HEK293 (cell line): ENCODE measurements at regions not wholly inside any gene's neighbourhood (a gene's known extent, or its start where the extent isn't known, plus 50 kb on each side); places are given as distances from the start of the nearest gene placed in this dataset.

ENCODE experiments used
- CTCF ChIA-PET: fragments of 350-600 bp; formaldehyde crosslinking; extraction: SDS; loops from one replicate; lab custom pipeline; 2021; ENCODE audit warnings: antibody characterized with exemption; lab: Yijun Ruan, JAX
- POLR2A ChIA-PET: fragments of 300-600 bp; formaldehyde crosslinking; extraction: SDS; loops from one replicate; lab custom pipeline; 2020; ENCODE audit warnings: antibody characterized with exemption, inconsistent platforms; lab: Yijun Ruan, JAX
- H3K27ac ChIP-seq: fragments of 200-500 bp; sonication (Bioruptor generic); 2 replicates; pipeline ENCODE4 v1.5.1; 2014; ENCODE audit warnings: low read depth, low read length, control low read depth, inconsistent platforms; ENCODE audit errors: extremely low read depth
- H3K36me3 ChIP-seq, 2 experiments: fragments of 200-500 bp in 1 of 2; sonication (Bioruptor generic) in 1 of 2; 1 replicate in 1 of 2; 2 replicates in 1 of 2; pipeline ENCODE4 v1.5.1; 2014 to 2017; ENCODE audit warnings: inconsistent platforms in 2 of 2, low read length in 2 of 2; ENCODE audit not compliant: control insufficient read depth in 2 of 2, insufficient read depth in 1 of 2
- H3K4me1 ChIP-seq: fragments of 200-500 bp; sonication (Bioruptor generic); 2 replicates; pipeline ENCODE4 v1.5.1; 2014; ENCODE audit warnings: mild to moderate bottlenecking, low read length, inconsistent platforms; ENCODE audit not compliant: control insufficient read depth, insufficient read depth
- H3K4me3 ChIP-seq: 2 replicates; pipeline ENCODE4 v1.5.1; 2011; ENCODE audit warnings: low read depth, mild to moderate bottlenecking, control low read depth, low read length, moderate library complexity
- H3K9me3 ChIP-seq: fragments of 200-500 bp; sonication (Bioruptor generic); 2 replicates; pipeline ENCODE4 v1.5.1; 2014; ENCODE audit warnings: low read depth, low read length, inconsistent platforms; ENCODE audit not compliant: control insufficient read depth, insufficient read depth
- PRDM1 ChIP-seq: fragments of 450-650 bp; formaldehyde crosslinking; IDR thresholded peaks from 2 replicates; pipeline ENCODE4; 2016; ENCODE audit warnings: missing biosample characterization, missing genetic modification characterization
- SCRT2 ChIP-seq: fragments of 450-650 bp; formaldehyde crosslinking; IDR thresholded peaks from 2 replicates; pipeline ENCODE4 v1.5.1; 2016; ENCODE audit warnings: missing biosample characterization, missing genetic modification characterization
- SETDB1 ChIP-seq: IDR thresholded peaks from one replicate; pipeline ENCODE4 v1.6.1; 2017; ENCODE audit warnings: mild to moderate bottlenecking, low read length, moderate library complexity, mixed read lengths; ENCODE audit not compliant: insufficient read length
- TRIM28 ChIP-seq: IDR thresholded peaks from 2 replicates; pipeline ENCODE4 v1.6.1; 2011; ENCODE audit warnings: low read length, control low read depth, borderline replicate concordance
- ZBTB21 ChIP-seq: fragments of 450-650 bp; formaldehyde crosslinking; IDR thresholded peaks from 2 replicates; pipeline ENCODE4 v1.5.1; 2017; ENCODE audit warnings: missing biosample characterization, missing genetic modification characterization
- ZBTB8A ChIP-seq: fragments of 450-650 bp; formaldehyde crosslinking; IDR thresholded peaks from 2 replicates; pipeline ENCODE4 v1.5.1; 2016; ENCODE audit warnings: missing biosample characterization, missing genetic modification characterization
- ZNF155 ChIP-seq: fragments of 450-650 bp; formaldehyde crosslinking; IDR thresholded peaks from 2 replicates; pipeline ENCODE4 v1.5.1; 2016; ENCODE audit warnings: missing biosample characterization, missing genetic modification characterization
- ZNF157 ChIP-seq: fragments of 450-650 bp; formaldehyde crosslinking; IDR thresholded peaks from 2 replicates; pipeline ENCODE4 v1.5.1; 2016; ENCODE audit warnings: missing biosample characterization, missing genetic modification characterization
- ZNF311 ChIP-seq: fragments of 450-650 bp; formaldehyde crosslinking; IDR thresholded peaks from 2 replicates; pipeline ENCODE4 v1.5.1; 2017; ENCODE audit warnings: missing biosample characterization, missing genetic modification characterization, borderline replicate concordance
- ZNF341 ChIP-seq: fragments of 450-650 bp; formaldehyde crosslinking; IDR thresholded peaks from 2 replicates; pipeline ENCODE4; 2016; ENCODE audit warnings: low read depth, missing biosample characterization, missing genetic modification characterization
- ZNF561 ChIP-seq: fragments of 450-650 bp; IDR thresholded peaks from 2 replicates; pipeline ENCODE4 v1.5.1; 2018; ENCODE audit warnings: missing biosample characterization, missing genetic modification characterization, borderline replicate concordance
- ZNF654 ChIP-seq: fragments of 450-650 bp; formaldehyde crosslinking; IDR thresholded peaks from 2 replicates; pipeline ENCODE4 v1.5.1; 2016; ENCODE audit warnings: low read depth, missing biosample characterization, missing genetic modification characterization
- TF ChIP-seq, protein P1 (sequence below): fragments of 450-650 bp; formaldehyde crosslinking; conservative IDR thresholded peaks from 2 replicates; pipeline ENCODE4 v1.5.1; 2016; ENCODE audit warnings: low read depth, missing biosample characterization, missing genetic modification characterization
- TF ChIP-seq, protein P2 (sequence below): fragments of 450-650 bp; formaldehyde crosslinking; IDR thresholded peaks from 2 replicates; pipeline ENCODE4 v1.5.1; 2017; ENCODE audit warnings: missing biosample characterization, missing genetic modification characterization
- TF ChIP-seq, protein P3 (sequence below): fragments of 450-650 bp; formaldehyde crosslinking; IDR thresholded peaks from 2 replicates; pipeline ENCODE4 v1.5.1; 2016; ENCODE audit warnings: missing biosample characterization, missing genetic modification characterization
- TF ChIP-seq, protein P4 (sequence below): IDR thresholded peaks from 2 replicates; pipeline ENCODE4 v1.6.1; 2011; ENCODE audit warnings: mild to moderate bottlenecking, low read depth, low read length, borderline replicate concordance

DNA sequence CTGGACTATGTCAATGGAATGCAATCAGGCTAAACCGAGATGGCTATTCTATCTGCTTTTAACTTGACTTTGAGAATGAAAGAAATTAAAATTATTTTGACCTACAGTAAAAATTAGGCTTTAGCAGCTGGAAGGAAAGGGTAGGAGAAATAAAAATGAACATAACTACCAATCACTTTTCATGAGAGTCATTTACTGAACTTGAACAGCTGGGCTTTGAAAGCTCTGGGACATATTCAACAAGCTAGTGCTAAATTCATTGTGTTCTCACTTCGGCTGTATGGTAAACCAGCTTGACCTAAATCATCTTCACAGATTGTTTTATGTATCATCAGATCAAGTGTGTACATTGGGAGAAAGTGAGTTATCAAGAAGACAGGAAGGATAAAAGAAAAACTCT, 161.5 kb upstream of the STXBP5 start:
- H3K36me3 ChIP-seq = no peaks in the 10 kb centered on the region
- CTCF ChIA-PET = interaction anchor here (1.2 kb wide), 1 partner anchor 184 kb away, joined by 3 read pairs; no protein-coding TSS in a partner anchor
- H3K4me3 ChIP-seq = no peak overlapping the region
- TF ChIP-seq, protein P1, sequence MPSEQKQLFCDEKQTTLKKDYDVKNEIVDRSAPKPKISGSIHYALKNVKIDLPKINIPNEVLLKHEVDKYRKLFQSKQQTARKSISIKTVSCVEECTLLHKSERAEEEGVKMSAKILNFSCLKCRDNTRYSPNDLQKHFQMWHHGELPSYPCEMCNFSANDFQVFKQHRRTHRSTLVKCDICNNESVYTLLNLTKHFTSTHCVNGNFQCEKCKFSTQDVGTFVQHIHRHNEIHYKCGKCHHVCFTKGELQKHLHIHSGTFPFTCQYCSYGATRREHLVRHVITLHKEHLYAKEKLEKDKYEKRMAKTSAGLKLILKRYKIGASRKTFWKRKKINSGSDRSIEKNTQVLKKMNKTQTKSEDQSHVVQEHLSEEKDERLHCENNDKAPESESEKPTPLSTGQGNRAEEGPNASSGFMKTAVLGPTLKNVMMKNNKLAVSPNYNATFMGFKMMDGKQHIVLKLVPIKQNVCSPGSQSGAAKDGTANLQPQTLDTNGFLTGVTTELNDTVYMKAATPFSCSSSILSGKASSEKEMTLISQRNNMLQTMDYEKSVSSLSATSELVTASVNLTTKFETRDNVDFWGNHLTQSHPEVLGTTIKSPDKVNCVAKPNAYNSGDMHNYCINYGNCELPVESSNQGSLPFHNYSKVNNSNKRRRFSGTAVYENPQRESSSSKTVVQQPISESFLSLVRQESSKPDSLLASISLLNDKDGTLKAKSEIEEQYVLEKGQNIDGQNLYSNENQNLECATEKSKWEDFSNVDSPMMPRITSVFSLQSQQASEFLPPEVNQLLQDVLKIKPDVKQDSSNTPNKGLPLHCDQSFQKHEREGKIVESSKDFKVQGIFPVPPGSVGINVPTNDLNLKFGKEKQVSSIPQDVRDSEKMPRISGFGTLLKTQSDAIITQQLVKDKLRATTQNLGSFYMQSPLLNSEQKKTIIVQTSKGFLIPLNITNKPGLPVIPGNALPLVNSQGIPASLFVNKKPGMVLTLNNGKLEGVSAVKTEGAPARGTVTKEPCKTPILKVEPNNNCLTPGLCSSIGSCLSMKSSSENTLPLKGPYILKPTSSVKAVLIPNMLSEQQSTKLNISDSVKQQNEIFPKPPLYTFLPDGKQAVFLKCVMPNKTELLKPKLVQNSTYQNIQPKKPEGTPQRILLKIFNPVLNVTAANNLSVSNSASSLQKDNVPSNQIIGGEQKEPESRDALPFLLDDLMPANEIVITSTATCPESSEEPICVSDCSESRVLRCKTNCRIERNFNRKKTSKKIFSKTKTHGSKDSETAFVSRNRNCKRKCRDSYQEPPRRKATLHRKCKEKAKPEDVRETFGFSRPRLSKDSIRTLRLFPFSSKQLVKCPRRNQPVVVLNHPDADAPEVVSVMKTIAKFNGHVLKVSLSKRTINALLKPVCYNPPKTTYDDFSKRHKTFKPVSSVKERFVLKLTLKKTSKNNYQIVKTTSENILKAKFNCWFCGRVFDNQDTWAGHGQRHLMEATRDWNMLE = no peak
- TF ChIP-seq, all 188 proteins: peak for 0
- POLR2A ChIA-PET = no interaction called here
- H3K4me1 ChIP-seq = no peaks in the 10 kb centered on the region
- H3K9me3 ChIP-seq = no peaks in the 10 kb centered on the region
- H3K27ac ChIP-seq = no peak overlapping the region

DNA sequence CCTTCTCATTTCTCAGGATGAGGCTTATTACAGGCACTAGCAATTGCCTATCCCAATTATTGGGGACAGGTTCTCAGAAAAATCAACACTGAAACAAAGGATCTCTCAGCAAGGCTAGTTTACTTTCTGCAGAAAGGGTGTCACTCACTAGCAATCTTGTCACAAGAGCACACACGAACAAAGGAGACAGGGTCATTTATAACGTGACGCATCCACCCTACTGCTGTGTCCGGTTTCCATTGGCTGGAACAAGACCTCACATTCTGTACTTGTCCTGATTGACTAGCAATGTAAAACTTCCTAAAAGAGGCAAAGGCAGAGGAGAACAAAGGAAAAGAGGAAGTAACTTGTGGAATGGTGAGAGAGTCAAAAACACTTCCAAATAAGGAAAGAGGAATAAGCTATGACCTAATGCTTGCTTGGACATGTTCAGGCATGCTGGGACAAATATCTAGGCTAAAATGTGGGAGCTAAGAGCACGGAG, 160.2 kb upstream of the STXBP5 start:
- no peak overlapping the region for H3K27ac ChIP-seq
- ChIA-PET CTCF (no interaction called here), POLR2A (no interaction called here)
- TF ChIP-seq ZNF157 (tag by site-specific recombination) = no peak
- TF ChIP-seq, protein P2, sequence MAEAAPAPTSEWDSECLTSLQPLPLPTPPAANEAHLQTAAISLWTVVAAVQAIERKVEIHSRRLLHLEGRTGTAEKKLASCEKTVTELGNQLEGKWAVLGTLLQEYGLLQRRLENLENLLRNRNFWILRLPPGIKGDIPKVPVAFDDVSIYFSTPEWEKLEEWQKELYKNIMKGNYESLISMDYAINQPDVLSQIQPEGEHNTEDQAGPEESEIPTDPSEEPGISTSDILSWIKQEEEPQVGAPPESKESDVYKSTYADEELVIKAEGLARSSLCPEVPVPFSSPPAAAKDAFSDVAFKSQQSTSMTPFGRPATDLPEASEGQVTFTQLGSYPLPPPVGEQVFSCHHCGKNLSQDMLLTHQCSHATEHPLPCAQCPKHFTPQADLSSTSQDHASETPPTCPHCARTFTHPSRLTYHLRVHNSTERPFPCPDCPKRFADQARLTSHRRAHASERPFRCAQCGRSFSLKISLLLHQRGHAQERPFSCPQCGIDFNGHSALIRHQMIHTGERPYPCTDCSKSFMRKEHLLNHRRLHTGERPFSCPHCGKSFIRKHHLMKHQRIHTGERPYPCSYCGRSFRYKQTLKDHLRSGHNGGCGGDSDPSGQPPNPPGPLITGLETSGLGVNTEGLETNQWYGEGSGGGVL (tag by site-specific recombination) = 0 out of 2 replicates have a peak, but pooled peaks have one; percentile 18
- TF ChIP-seq, protein P3, sequence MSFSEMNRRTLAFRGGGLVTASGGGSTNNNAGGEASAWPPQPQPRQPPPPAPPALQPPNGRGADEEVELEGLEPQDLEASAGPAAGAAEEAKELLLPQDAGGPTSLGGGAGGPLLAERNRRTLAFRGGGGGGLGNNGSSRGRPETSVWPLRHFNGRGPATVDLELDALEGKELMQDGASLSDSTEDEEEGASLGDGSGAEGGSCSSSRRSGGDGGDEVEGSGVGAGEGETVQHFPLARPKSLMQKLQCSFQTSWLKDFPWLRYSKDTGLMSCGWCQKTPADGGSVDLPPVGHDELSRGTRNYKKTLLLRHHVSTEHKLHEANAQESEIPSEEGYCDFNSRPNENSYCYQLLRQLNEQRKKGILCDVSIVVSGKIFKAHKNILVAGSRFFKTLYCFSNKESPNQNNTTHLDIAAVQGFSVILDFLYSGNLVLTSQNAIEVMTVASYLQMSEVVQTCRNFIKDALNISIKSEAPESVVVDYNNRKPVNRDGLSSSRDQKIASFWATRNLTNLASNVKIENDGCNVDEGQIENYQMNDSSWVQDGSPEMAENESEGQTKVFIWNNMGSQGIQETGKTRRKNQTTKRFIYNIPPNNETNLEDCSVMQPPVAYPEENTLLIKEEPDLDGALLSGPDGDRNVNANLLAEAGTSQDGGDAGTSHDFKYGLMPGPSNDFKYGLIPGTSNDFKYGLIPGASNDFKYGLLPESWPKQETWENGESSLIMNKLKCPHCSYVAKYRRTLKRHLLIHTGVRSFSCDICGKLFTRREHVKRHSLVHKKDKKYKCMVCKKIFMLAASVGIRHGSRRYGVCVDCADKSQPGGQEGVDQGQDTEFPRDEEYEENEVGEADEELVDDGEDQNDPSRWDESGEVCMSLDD = no peak
- no peak for TF ChIP-seq ZNF311
- no peak for TF ChIP-seq ZNF654 (tag by site-specific recombination)
- no peak for TF ChIP-seq ZBTB8A (tag by site-specific recombination)
- TF ChIP-seq ZBTB21 (tag by site-specific recombination) = peak; percentile 64; the same call in 1 of the 2 replicates
- no peak for TF ChIP-seq ZNF341 (tag by site-specific recombination)
- TF ChIP-seq SETDB1 = peak; percentile 100
- peak; percentile 58; the same call in 1 of the 2 replicates for TF ChIP-seq ZNF561 (tag by site-specific recombination)
- TF ChIP-seq TRIM28 = peak; percentile 95
- 0 out of 2 replicates have a peak, but pooled peaks have one; percentile 44 for TF ChIP-seq PRDM1 (tag by site-specific recombination)
- TF ChIP-seq SCRT2 (tag by site-specific recombination) = peak; percentile 90
- TF ChIP-seq, protein P4, sequence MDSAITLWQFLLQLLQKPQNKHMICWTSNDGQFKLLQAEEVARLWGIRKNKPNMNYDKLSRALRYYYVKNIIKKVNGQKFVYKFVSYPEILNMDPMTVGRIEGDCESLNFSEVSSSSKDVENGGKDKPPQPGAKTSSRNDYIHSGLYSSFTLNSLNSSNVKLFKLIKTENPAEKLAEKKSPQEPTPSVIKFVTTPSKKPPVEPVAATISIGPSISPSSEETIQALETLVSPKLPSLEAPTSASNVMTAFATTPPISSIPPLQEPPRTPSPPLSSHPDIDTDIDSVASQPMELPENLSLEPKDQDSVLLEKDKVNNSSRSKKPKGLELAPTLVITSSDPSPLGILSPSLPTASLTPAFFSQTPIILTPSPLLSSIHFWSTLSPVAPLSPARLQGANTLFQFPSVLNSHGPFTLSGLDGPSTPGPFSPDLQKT = no peak
- TF ChIP-seq ZNF155 (tag by site-specific recombination) = no peak
- TF ChIP-seq, all 188 proteins: peak for 7
- Histone ChIP-seq H3K4me1 (no peaks in the 10 kb centered on the region), H3K36me3 (no peaks in the 10 kb centered on the region), H3K9me3 (no peaks in the 10 kb centered on the region), H3K4me3 (no peak overlapping the region)
